ENCODE measurements at regions not wholly inside any gene's neighbourhood (a gene's known extent, or its start where the extent isn't known, plus 50 kb on each side); places are given as distances from the start of the nearest gene placed in this dataset.
"Not testable (repeated sequence)": the region's sequence is repeated elsewhere in the genome, so short reads cannot be mapped to it uniquely, and the experiment has no call there.

DNA sequence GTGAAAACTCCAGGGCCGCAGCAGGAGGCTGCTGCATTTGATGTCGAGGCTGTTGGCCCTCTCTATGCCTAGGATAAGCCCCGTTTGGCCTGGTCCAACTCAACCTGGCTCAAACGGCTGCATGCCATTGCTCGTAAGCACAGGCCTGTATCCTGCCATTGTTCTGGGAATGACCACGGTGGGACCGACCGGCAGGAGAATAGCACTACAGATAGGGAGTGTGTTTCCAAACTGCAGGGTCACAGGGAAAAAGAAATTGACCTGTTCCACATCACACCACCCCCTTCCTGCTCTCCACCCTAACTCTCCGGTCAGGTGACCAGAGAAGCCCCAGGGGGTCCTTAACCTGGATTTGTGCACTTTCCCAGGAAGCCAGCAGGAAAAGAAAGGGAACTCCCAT is 278.7 kb upstream of the KLF4 start:
- H3K36me3 Mint-ChIP-seq, result peaks cover 1 to 12% of the 10 kb centered on the region in 2 donors
- H3K9me3 Mint-ChIP-seq, result peaks cover 2 to 15% (median 11%) of the 10 kb centered on the region in 7 donors
- H3K9ac ChIP-seq (ENCODE audit: insufficient read depth, low read length, poor library complexity, severe bottlenecking), result no peak overlapping the region
- DNase-seq, result no peak
- no peaks in the 10 kb centered on the region for H4K20me1 ChIP-seq (ENCODE audit: insufficient read depth, low read length)
- H3K4me1 ChIP-seq (ENCODE audit: control insufficient read depth in 1 of 2, insufficient read depth in 2 of 2, low read length in 2 of 2), result no peaks in the 10 kb centered on the region
- H3K4me1 Mint-ChIP-seq, result peaks cover 11% of the 10 kb centered on the region
- H3K27me3 ChIP-seq (ENCODE audit: control insufficient read depth in 2 of 2, insufficient read depth in 2 of 2, low read length in 2 of 2), result no peaks in the 10 kb centered on the region
- H3K4me3 Mint-ChIP-seq, result no peak overlapping the region
- peaks cover 7 to 10% of the 10 kb centered on the region in 2 donors for H3K9me3 ChIP-seq (replicated peaks in 1 of 2; ENCODE audit: control insufficient read depth in 1 of 2, insufficient read depth in 1 of 2, low read length in 2 of 2)
- TF ChIP-seq, protein P1, sequence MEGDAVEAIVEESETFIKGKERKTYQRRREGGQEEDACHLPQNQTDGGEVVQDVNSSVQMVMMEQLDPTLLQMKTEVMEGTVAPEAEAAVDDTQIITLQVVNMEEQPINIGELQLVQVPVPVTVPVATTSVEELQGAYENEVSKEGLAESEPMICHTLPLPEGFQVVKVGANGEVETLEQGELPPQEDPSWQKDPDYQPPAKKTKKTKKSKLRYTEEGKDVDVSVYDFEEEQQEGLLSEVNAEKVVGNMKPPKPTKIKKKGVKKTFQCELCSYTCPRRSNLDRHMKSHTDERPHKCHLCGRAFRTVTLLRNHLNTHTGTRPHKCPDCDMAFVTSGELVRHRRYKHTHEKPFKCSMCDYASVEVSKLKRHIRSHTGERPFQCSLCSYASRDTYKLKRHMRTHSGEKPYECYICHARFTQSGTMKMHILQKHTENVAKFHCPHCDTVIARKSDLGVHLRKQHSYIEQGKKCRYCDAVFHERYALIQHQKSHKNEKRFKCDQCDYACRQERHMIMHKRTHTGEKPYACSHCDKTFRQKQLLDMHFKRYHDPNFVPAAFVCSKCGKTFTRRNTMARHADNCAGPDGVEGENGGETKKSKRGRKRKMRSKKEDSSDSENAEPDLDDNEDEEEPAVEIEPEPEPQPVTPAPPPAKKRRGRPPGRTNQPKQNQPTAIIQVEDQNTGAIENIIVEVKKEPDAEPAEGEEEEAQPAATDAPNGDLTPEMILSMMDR (IDR thresholded peaks at IDR 0.05), result no peak
- H3K4me2 ChIP-seq (replicated peaks; ENCODE audit: extremely low read depth, low read length, poor library complexity, severe bottlenecking), result no peak overlapping the region
- no peak overlapping the region for H3K4me3 ChIP-seq (replicated peaks in 1 of 3; ENCODE audit: low read depth in 2 of 3, low read length in 3 of 3)
- H2AFZ ChIP-seq (ENCODE audit: insufficient read depth, low read depth, low read length, poor library complexity, severe bottlenecking), result no peak overlapping the region
- H3K27ac Mint-ChIP-seq, result no peak overlapping the region
- no peak overlapping the region for H3K27ac ChIP-seq (ENCODE audit: low read depth in 1 of 2, low read length in 2 of 2)
- WGBS (ENCODE audit: insufficient coverage), result 97% methylated on average over 5 of the region's 9 CpGs
- H3K36me3 ChIP-seq (replicated peaks in 1 of 2; ENCODE audit: control insufficient read depth in 1 of 2, insufficient read depth in 2 of 2, low read length in 2 of 2), result no peaks in the 10 kb centered on the region
- intact Hi-C loops (cut with micrococcal nuclease), result loop anchor here in 1 of 2 donors (10.0 kb wide), 1 partner anchor 77 kb away; no protein-coding TSS in a partner anchor
- no peaks in the 10 kb centered on the region for H3K79me2 ChIP-seq (ENCODE audit: insufficient read depth, low read length)
- H3K27me3 Mint-ChIP-seq (ENCODE audit: low read depth in 3 of 3), result peaks cover 0 to 1% (median 0%) of the 10 kb centered on the region in 3 donors

DNA sequence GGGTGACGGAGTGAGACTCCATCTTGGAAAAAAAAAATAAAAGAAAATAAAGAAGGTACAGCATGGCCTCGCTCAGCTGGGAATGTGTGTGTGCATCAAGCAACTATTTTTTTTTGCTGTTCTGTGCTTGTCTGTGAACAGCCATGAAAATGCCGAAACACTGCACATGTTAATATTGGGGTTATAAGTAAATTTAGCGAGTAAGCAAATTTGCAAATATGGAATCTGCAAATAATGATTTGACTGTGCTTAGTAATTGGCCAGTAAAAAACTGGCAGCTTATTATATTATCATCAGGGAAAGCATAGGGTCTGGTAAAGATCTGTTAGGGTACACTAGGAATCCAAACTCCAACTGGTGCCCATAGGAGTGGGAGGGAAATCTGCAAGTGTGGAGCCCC is 278.1 kb upstream of the KLF4 start:
- WGBS (ENCODE audit: insufficient coverage), result 100% methylated on average over 3 of the region's 4 CpGs
- H3K27me3 Mint-ChIP-seq (ENCODE audit: low read depth in 3 of 3), result peaks cover 0 to 1% (median 0%) of the 10 kb centered on the region in 3 donors
- DNase-seq, result no peak
- H3K36me3 Mint-ChIP-seq, result peaks cover 1 to 10% of the 10 kb centered on the region in 2 donors
- Histone ChIP-seq H2AFZ (ENCODE audit: insufficient read depth, low read depth, low read length, poor library complexity, severe bottlenecking) (no peak overlapping the region), H3K27me3 (ENCODE audit: control insufficient read depth in 2 of 2, insufficient read depth in 2 of 2, low read length in 2 of 2) (no peaks in the 10 kb centered on the region), H3K4me1 (ENCODE audit: control insufficient read depth in 1 of 2, insufficient read depth in 2 of 2, low read length in 2 of 2) (peaks cover 2 to 3% of the 10 kb centered on the region in 2 donors), H3K79me2 (ENCODE audit: insufficient read depth, low read length) (no peaks in the 10 kb centered on the region), H3K9ac (ENCODE audit: insufficient read depth, low read length, poor library complexity, severe bottlenecking) (no peak overlapping the region), H3K36me3 (replicated peaks in 1 of 2; ENCODE audit: control insufficient read depth in 1 of 2, insufficient read depth in 2 of 2, low read length in 2 of 2) (no peaks in the 10 kb centered on the region), H3K4me2 (replicated peaks; ENCODE audit: extremely low read depth, low read length, poor library complexity, severe bottlenecking) (no peak overlapping the region), H3K27ac (ENCODE audit: low read depth in 1 of 2, low read length in 2 of 2) (no peak overlapping the region), H3K9me3 (replicated peaks in 1 of 2; ENCODE audit: control insufficient read depth in 1 of 2, insufficient read depth in 1 of 2, low read length in 2 of 2) (peaks cover 2 to 5% of the 10 kb centered on the region in 2 donors), H4K20me1 (ENCODE audit: insufficient read depth, low read length) (no peaks in the 10 kb centered on the region), H3K4me3 (replicated peaks in 1 of 3; ENCODE audit: low read depth in 2 of 3, low read length in 3 of 3) (no peak overlapping the region)
- TF ChIP-seq, protein P1 (IDR thresholded peaks at IDR 0.05), result no peak
- no peak overlapping the region for H3K4me3 Mint-ChIP-seq
- H3K4me1 Mint-ChIP-seq, result peaks cover 12% of the 10 kb centered on the region
- H3K27ac Mint-ChIP-seq, result no peak overlapping the region
- intact Hi-C loops (cut with micrococcal nuclease), result loop anchor here in 1 of 2 donors (10.0 kb wide), 1 partner anchor 77 kb away; no protein-coding TSS in a partner anchor
- peaks cover 0 to 10% (median 8%) of the 10 kb centered on the region in 7 donors for H3K9me3 Mint-ChIP-seq

DNA sequence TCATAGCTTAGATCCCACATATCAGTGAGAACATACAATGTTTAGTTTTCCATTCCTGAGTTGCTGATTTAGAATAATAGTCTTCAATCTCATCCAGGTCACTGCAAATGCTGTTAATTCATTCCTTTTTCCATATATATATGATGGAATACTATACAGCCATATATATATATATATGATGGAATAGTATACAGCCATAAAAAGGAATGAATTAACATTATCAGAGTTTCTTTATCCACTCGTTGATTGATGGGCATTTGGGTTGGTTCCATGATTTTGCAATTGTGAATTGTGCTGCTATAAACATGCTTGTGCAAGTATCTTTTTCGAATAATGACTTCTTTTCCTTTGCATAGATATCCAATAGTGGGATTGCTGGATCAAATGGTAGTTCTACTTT is 273.9 kb upstream of the KLF4 start:
- not testable (repeated sequence) for H3K36me3 ChIP-seq (replicated peaks in 1 of 2; ENCODE audit: control insufficient read depth in 1 of 2, insufficient read depth in 2 of 2, low read length in 2 of 2); H3K9me3 ChIP-seq (replicated peaks in 1 of 2; ENCODE audit: control insufficient read depth in 1 of 2, insufficient read depth in 1 of 2, low read length in 2 of 2); H3K27me3 ChIP-seq (ENCODE audit: control insufficient read depth in 2 of 2, insufficient read depth in 2 of 2, low read length in 2 of 2); H3K9me3 Mint-ChIP-seq; H3K27ac Mint-ChIP-seq; H3K79me2 ChIP-seq (ENCODE audit: insufficient read depth, low read length); H3K27ac ChIP-seq (ENCODE audit: low read depth in 1 of 2, low read length in 2 of 2); H3K4me2 ChIP-seq (replicated peaks; ENCODE audit: extremely low read depth, low read length, poor library complexity, severe bottlenecking); DNase-seq; H3K9ac ChIP-seq (ENCODE audit: insufficient read depth, low read length, poor library complexity, severe bottlenecking); H4K20me1 ChIP-seq (ENCODE audit: insufficient read depth, low read length); H3K27me3 Mint-ChIP-seq (ENCODE audit: low read depth in 3 of 3); H3K4me3 ChIP-seq (replicated peaks in 1 of 3; ENCODE audit: low read depth in 2 of 3, low read length in 3 of 3); H3K36me3 Mint-ChIP-seq; H2AFZ ChIP-seq (ENCODE audit: insufficient read depth, low read depth, low read length, poor library complexity, severe bottlenecking); H3K4me3 Mint-ChIP-seq
- H3K4me1 ChIP-seq (ENCODE audit: control insufficient read depth in 1 of 2, insufficient read depth in 2 of 2, low read length in 2 of 2), result peaks cover 43 to 46% of the 10 kb centered on the region in 2 donors
- intact Hi-C loops (cut with micrococcal nuclease), result loop anchor here in 1 of 2 donors (5.0 to 10.0 kb wide), 2 partner anchors 81 to 86 kb away; no protein-coding TSS in a partner anchor
- H3K4me1 Mint-ChIP-seq, result peaks cover 46% of the 10 kb centered on the region
- WGBS (ENCODE audit: insufficient coverage), result no CpG with 5 or more reads among the region's 2 CpGs

Measured in CD14-positive monocyte (primary cell).